Peyer's patch (tissue), 4 donors: ENCODE measurements at regions not wholly inside any gene's neighbourhood (a gene's known extent, or its start where the extent isn't known, plus 50 kb on each side); places are given as distances from the start of the nearest gene placed in this dataset.

Experiments
- DNase-seq, 3 donors: peaks; one replicate each; pipeline ENCODE4 v3.0.0-alpha.2; 2017 to 2019
- H3K27ac ChIP-seq, 4 donors: fragments of 200-600 bp; sonication (generic); one replicate each; pipeline ENCODE4 v1.5.1; 2016 to 2019
- H3K27me3 ChIP-seq, 2 donors: fragments of 200-600 bp; sonication (generic); one replicate each; pipeline ENCODE4 v1.5.1; 2019
- H3K36me3 ChIP-seq, 3 donors: fragments of 200-600 bp; sonication (generic); one replicate each; pipeline ENCODE4 v1.5.1; 2016 to 2019
- H3K4me1 ChIP-seq, 4 donors: fragments of 200-600 bp; sonication (generic); one replicate each; pipeline ENCODE4 v1.5.1; 2016 to 2019
- H3K4me3 ChIP-seq, 4 donors: fragments of 200-600 bp; sonication (generic); 1 replicate in 3 of 4; 2 replicates in 1 of 4; pipeline ENCODE4 v1.5.1; 2016 to 2019; ENCODE audit warnings: mild to moderate bottlenecking in 1 of 4
- H3K9me3 ChIP-seq, 4 donors: fragments of 200-600 bp; sonication (generic); one replicate each; pipeline ENCODE4 v1.5.1; 2016 to 2019; ENCODE audit warnings: mild to moderate bottlenecking in 1 of 4
- POLR2A ChIP-seq, 2 donors: fragments of 450-650 bp; IDR thresholded peaks; one replicate each; pipeline ENCODE4 v1.5.1; 2017; ENCODE audit warnings: antibody characterized with exemption in 2 of 2, mild to moderate bottlenecking in 2 of 2, moderate library complexity in 2 of 2
- TF ChIP-seq, protein P1 (sequence below), 6 experiments: fragments of 450-650 bp in 4 of 6; fragments of 200-600 bp in 2 of 6; sonication (generic) in 1 of 6; IDR thresholded peaks; one replicate each; pipeline ENCODE4 v1.5.1; 2017 to 2019; ENCODE audit warnings: antibody characterized with exemption in 6 of 6, mild to moderate bottlenecking in 3 of 6, moderate library complexity in 1 of 6

DNA sequence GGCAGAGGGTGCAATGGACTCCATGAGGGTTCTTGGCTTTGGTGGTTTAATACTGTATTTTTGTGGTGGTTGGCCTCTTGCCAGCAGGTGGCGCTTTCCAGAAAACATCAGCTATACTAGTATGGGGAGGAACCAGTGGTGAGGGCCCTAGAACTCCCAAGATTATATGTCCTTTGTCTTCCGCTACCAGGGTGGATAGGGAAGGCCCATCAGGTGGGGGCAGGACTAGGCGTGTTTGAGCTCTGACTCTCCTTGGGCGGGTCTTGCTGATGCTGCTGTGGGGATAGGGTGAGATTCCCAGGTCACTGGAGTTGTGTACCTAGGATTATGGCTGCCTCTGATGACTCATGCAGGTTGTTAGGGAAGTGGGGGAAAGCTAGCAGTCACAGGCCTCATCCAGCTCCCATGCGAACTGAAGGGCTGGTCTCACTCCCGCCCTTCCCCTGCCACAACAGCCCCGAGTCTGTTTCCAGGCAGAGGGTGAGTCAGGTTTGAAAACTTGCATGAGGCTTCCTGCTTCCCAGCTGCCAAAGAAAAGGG is 357.7 kb downstream of the OTOL1 start:
- no peak overlapping the region for H3K4me3 ChIP-seq
- no peaks in the 10 kb centered on the region for H3K9me3 ChIP-seq
- no peak overlapping the region for H3K27ac ChIP-seq
- TF ChIP-seq, protein P1, sequence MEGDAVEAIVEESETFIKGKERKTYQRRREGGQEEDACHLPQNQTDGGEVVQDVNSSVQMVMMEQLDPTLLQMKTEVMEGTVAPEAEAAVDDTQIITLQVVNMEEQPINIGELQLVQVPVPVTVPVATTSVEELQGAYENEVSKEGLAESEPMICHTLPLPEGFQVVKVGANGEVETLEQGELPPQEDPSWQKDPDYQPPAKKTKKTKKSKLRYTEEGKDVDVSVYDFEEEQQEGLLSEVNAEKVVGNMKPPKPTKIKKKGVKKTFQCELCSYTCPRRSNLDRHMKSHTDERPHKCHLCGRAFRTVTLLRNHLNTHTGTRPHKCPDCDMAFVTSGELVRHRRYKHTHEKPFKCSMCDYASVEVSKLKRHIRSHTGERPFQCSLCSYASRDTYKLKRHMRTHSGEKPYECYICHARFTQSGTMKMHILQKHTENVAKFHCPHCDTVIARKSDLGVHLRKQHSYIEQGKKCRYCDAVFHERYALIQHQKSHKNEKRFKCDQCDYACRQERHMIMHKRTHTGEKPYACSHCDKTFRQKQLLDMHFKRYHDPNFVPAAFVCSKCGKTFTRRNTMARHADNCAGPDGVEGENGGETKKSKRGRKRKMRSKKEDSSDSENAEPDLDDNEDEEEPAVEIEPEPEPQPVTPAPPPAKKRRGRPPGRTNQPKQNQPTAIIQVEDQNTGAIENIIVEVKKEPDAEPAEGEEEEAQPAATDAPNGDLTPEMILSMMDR (IDR thresholded peaks at IDR 0.05) = peak in 1 of 6 experiments; percentile 11
- no peak for TF ChIP-seq POLR2A (IDR thresholded peaks at IDR 0.05)
- no peaks in the 10 kb centered on the region for H3K36me3 ChIP-seq
- no peaks in the 10 kb centered on the region for H3K27me3 ChIP-seq
- peak in 1 of 3 donors; percentile 47 for DNase-seq
- H3K4me1 ChIP-seq = no peaks in the 10 kb centered on the region

DNA sequence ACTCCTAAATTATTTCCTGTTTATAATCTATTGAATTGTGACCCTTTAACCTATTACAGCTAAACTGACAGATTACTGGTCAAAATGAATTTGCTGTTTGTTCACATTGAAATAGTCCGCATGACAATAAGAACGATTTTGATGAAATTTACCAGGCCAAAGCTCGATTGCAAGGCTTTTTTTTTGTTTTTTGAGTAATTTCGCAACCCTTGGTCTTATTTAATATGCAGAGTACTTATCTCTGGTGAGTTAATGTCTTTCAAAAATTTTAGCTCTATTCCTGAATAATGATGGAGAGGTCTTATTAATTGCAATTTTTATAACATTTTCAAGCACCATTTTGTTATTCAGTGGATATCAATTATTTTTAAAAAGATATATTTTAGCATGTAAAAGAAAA is 362.4 kb downstream of the OTOL1 start:
- H3K27ac ChIP-seq = no peak overlapping the region
- TF ChIP-seq POLR2A (IDR thresholded peaks at IDR 0.05) = no peak
- TF ChIP-seq, protein P1 (IDR thresholded peaks at IDR 0.05) = no peak
- H3K27me3 ChIP-seq = no peaks in the 10 kb centered on the region
- H3K4me1 ChIP-seq = no peaks in the 10 kb centered on the region
- no peak overlapping the region for H3K4me3 ChIP-seq
- H3K9me3 ChIP-seq = no peaks in the 10 kb centered on the region
- no peaks in the 10 kb centered on the region for H3K36me3 ChIP-seq
- no peak for DNase-seq

DNA sequence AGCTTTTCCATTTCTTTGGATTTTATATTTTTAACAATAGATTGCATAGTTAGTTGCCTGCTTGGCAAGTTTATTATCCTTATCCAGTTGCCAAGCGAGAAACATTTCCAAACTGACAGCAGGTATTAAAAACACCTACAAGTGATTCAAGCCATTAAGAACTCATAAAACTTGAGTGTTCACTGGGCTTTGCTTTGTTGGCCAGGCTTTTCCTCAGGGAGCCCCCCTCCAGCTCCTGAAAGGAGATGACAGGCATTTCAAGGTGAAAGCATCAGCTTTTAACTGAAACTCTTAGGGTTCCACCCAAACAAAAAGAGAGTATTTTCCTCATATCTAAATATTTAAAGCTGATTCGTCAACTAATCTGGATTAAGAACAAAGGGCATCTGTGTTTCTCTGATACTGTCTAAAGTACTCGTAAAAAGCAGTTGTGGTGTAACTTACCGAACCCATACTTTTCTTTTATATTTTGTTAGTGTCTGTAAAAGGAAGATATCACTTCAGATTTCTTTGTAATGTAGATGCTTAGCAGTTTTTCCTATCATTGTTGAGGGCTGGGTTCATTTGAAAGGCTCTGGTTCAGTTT is 363.4 kb downstream of the OTOL1 start:
- Histone ChIP-seq H3K36me3 (no peaks in the 10 kb centered on the region), H3K4me3 (no peak overlapping the region), H3K9me3 (no peaks in the 10 kb centered on the region), H3K27ac (no peak overlapping the region), H3K4me1 (no peaks in the 10 kb centered on the region), H3K27me3 (no peaks in the 10 kb centered on the region)
- no peak for DNase-seq
- TF ChIP-seq, protein P1 (IDR thresholded peaks at IDR 0.05) = no peak
- no peak for TF ChIP-seq POLR2A (IDR thresholded peaks at IDR 0.05)

DNA sequence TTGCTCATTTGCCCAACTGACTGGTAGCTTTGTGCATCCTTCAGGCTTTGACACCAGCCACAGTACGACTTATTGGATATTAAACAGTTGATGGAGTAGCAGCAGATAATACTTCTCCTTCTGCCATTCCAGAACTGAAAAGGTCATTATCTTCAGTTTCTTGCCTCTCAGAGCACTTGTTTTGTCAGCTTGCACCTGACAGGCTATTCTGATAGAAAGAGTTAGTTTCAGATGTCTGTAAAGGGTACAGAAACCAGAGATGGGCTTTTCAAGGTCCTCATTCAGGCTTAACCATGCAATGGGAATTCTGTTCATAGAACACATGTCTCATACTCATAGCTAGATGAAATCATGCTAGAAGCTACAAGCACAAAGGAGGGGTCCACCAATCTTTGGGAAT is 367.2 kb downstream of the OTOL1 start:
- no peaks in the 10 kb centered on the region for H3K36me3 ChIP-seq
- H3K27ac ChIP-seq = no peak overlapping the region
- no peaks in the 10 kb centered on the region for H3K4me1 ChIP-seq
- no peak for TF ChIP-seq POLR2A (IDR thresholded peaks at IDR 0.05)
- no peaks in the 10 kb centered on the region for H3K27me3 ChIP-seq
- H3K9me3 ChIP-seq = no peaks in the 10 kb centered on the region
- DNase-seq = no peak
- no peak overlapping the region for H3K4me3 ChIP-seq

DNA sequence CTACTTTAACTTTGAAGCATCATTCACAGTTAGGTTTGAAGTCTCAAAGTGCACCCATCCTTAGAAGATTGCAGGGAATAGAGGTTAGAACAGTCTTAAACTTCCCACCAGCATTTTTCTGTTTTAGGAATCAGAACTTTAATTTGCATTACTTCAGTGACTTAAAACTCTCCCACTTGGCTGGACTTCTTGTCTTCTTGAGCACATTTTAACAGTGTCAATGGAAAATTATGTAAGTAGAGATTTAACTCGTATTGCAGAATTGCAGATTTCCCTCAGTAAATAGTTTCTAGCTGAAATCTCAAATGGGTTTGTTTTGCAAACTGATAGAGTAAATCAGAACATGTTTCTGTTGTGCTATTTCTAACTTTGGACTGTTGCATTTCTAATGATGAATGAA is 369.6 kb downstream of the OTOL1 start:
- TF ChIP-seq POLR2A (IDR thresholded peaks at IDR 0.05) = no peak
- TF ChIP-seq, protein P1 (IDR thresholded peaks at IDR 0.05) = no peak
- Histone ChIP-seq H3K27me3 (no peaks in the 10 kb centered on the region), H3K27ac (no peak overlapping the region), H3K36me3 (no peaks in the 10 kb centered on the region), H3K4me1 (no peaks in the 10 kb centered on the region), H3K4me3 (no peak overlapping the region), H3K9me3 (no peaks in the 10 kb centered on the region)
- no peak for DNase-seq

DNA sequence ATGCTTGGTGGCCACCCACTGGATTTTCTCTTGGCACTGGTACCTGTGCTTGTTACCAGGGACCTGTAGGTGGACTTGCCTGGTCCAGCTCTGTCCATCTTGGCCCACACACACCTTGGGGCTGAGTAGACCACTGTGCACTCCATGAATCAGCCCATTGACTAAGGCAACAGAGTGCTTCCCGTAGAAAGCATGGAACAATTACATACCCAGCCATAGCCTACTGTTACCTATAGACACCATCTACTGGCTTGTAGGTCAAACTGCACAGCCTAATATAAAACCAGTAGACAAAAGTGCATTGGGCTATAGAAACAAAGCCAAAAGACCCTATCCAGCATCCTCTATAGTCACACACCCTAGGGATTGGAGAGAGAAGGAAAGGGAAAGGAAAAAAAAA is 378.9 kb downstream of the OTOL1 start:
- H3K4me3 ChIP-seq = no peak overlapping the region
- no peaks in the 10 kb centered on the region for H3K9me3 ChIP-seq
- DNase-seq = no peak
- no peaks in the 10 kb centered on the region for H3K4me1 ChIP-seq
- H3K27me3 ChIP-seq = no peaks in the 10 kb centered on the region
- H3K27ac ChIP-seq = no peak overlapping the region
- H3K36me3 ChIP-seq = no peaks in the 10 kb centered on the region
- no peak for TF ChIP-seq POLR2A (IDR thresholded peaks at IDR 0.05)
- TF ChIP-seq, protein P1 (IDR thresholded peaks at IDR 0.05) = no peak
